Liver (tissue), 3 donors: ENCODE measurements at regions not wholly inside any gene's neighbourhood (a gene's known extent, or its start where the extent isn't known, plus 50 kb on each side); places are given as distances from the start of the nearest gene placed in this dataset.

Experiments
- CTCF ChIP-seq: fragments of 150-350 bp; IDR thresholded peaks from 2 replicates; pipeline ENCODE4 v1.5.1; 2017; ENCODE audit warnings: improper control_type of control experiment, low read depth, low read length; ENCODE audit not compliant: missing input control
- GABPA ChIP-seq, 2 donors: IDR thresholded peaks in 1 of 2; conservative IDR thresholded peaks in 1 of 2; 2 replicates each; pipeline ENCODE4 v1.6.1; 2016; ENCODE audit warnings: antibody characterized with exemption in 2 of 2, mild to moderate bottlenecking in 1 of 2, moderate library complexity in 1 of 2
- HNF4G ChIP-seq: IDR thresholded peaks from 2 replicates; pipeline ENCODE4 v1.6.1; 2016; ENCODE audit warnings: antibody characterized with exemption
- JUND ChIP-seq, 2 donors: IDR thresholded peaks; 2 replicates each; pipeline ENCODE4 v1.6.1; 2016; ENCODE audit warnings: antibody characterized with exemption in 2 of 2
- REST ChIP-seq: IDR thresholded peaks from 2 replicates; pipeline ENCODE4 v1.6.1; 2016; ENCODE audit warnings: antibody characterized with exemption, mild to moderate bottlenecking
- SP1 ChIP-seq: IDR thresholded peaks from 2 replicates; pipeline ENCODE4 v1.6.1; 2018; ENCODE audit warnings: antibody characterized with exemption, mild to moderate bottlenecking
- TAF1 ChIP-seq: conservative IDR thresholded peaks from 2 replicates; pipeline ENCODE4 v1.6.1; 2016; ENCODE audit warnings: antibody characterized with exemption, mild to moderate bottlenecking
- donor health status: healthy.
- donor health status: healthy.

DNA sequence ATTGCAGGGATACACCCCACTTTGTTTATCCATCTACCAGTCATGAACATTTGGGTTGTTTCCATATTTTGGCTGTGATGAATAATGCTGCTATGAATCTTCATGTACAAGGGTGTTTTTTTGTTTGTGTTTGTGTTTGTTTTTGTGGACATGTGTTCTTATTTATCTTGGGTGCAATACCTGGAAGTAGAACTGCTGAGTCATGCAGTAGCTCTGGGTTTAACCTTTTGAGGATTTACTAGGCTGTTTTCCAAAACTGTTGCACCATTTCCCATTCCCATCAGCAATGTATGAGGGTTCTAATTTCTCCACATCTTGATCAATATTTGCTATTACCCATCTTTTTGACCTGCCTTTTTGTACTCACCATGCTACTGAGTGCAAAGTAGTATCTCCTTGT, 140.0 kb upstream of the CYP1B1 start:
- TF ChIP-seq CTCF: no peak
- TF ChIP-seq JUND (IDR thresholded peaks at IDR 0.05): peak; percentile 81 to 87
- no peak for TF ChIP-seq TAF1
- TF ChIP-seq SP1: peak; percentile 65
- peak in 1 of 2 donors; percentile 60 for TF ChIP-seq GABPA (IDR thresholded peaks at IDR 0.05 in 1 of 2, conservative IDR thresholded peaks at IDR 0.05 in 1 of 2)
- TF ChIP-seq HNF4G: peak; percentile 50
- no peak for TF ChIP-seq REST
